ENCODE measurements at regions not wholly inside any gene's neighbourhood (a gene's known extent, or its start where the extent isn't known, plus 50 kb on each side); places are given as distances from the start of the nearest gene placed in this dataset.

GRCh38 chr2:174667250-174667860 is 69.8 kb upstream of the WIPF1 start:
- TF ChIP-seq CTCF (IDR thresholded peaks at IDR 0.05; ENCODE audit: extremely low read depth, missing control alignments) = no peak
- no peak for DNase-seq (ENCODE audit: low spot score)

GRCh38 chr2:174666845-174667244 is 69.2 kb upstream of the WIPF1 start:
- no peak for TF ChIP-seq CTCF (IDR thresholded peaks at IDR 0.05; ENCODE audit: extremely low read depth, missing control alignments)

GRCh38 chr2:174666312-174666711 is 68.7 kb upstream of the WIPF1 start:
- no peak for TF ChIP-seq CTCF (IDR thresholded peaks at IDR 0.05; ENCODE audit: extremely low read depth, missing control alignments)
- DNase-seq (ENCODE audit: low spot score) = no peak

More at GRCh38 chr2:174666845-174667244, 69.2 kb upstream of the WIPF1 start:
- no peak for DNase-seq (ENCODE audit: low spot score)

- no peak for DNase-seq (ENCODE audit: low spot score)
- TF ChIP-seq CTCF (IDR thresholded peaks at IDR 0.05; ENCODE audit: extremely low read depth, missing control alignments) = no peak
Observed at GRCh38 chr2:174664084-174664759, 66.6 kb upstream of the WIPF1 start.

GRCh38 chr2:174663550-174663949 is 65.9 kb upstream of the WIPF1 start:
- TF ChIP-seq CTCF (IDR thresholded peaks at IDR 0.05; ENCODE audit: extremely low read depth, missing control alignments) = no peak
- no peak for DNase-seq (ENCODE audit: low spot score)

GRCh38 chr2:174662859-174663258 is 65.3 kb upstream of the WIPF1 start:
- no peak for DNase-seq (ENCODE audit: low spot score)
- TF ChIP-seq CTCF (IDR thresholded peaks at IDR 0.05; ENCODE audit: extremely low read depth, missing control alignments) = no peak

- no peak for DNase-seq (ENCODE audit: low spot score)
Observed at GRCh38 chr2:174662459-174662858, 64.9 kb upstream of the WIPF1 start.

More at GRCh38 chr2:174662459-174662858, 64.9 kb upstream of the WIPF1 start:
- TF ChIP-seq CTCF (IDR thresholded peaks at IDR 0.05; ENCODE audit: extremely low read depth, missing control alignments) = no peak

Measured in GM20000 (cell line).